Mesenchymal stem cell (in vitro differentiated cells and primary cell): ENCODE measurements at regions not wholly inside any gene's neighbourhood (a gene's known extent, or its start where the extent isn't known, plus 50 kb on each side); places are given as distances from the start of the nearest gene placed in this dataset.
A peak's percentile ranks its signal among the peaks of the same experiment; 100 is the strongest.

Experiments
- DNase-seq: peaks from one replicate; pipeline ENCODE4 v3.0.0-alpha.2; 2013
- H2AFZ ChIP-seq: one replicate; pipeline ENCODE4 v1.6.1; 2013; ENCODE audit warnings: low read depth, mild to moderate bottlenecking, control low read depth, inconsistent platforms, low read length, moderate library complexity
- H2AK5ac ChIP-seq: 2 replicates; pipeline ENCODE4 v1.6.1; 2013; ENCODE audit warnings: low read length, moderate library complexity, mild to moderate bottlenecking, inconsistent platforms; ENCODE audit not compliant: severe bottlenecking
- H2BK120ac ChIP-seq: one replicate; pipeline ENCODE4 v1.6.1; 2013; ENCODE audit warnings: low read depth, mild to moderate bottlenecking, inconsistent platforms, low read length, moderate library complexity
- H2BK12ac ChIP-seq, 2 experiments: one replicate each; pipeline ENCODE4 v1.6.1; 2013; ENCODE audit warnings: inconsistent platforms in 2 of 2, low read length in 2 of 2, mild to moderate bottlenecking in 2 of 2, moderate library complexity in 2 of 2, control low read depth in 1 of 2
- H2BK15ac ChIP-seq: one replicate; pipeline ENCODE4 v1.6.1; 2013; ENCODE audit warnings: mild to moderate bottlenecking, low read depth, inconsistent platforms; ENCODE audit not compliant: poor library complexity, severe bottlenecking
- H2BK5ac ChIP-seq: 2 replicates; pipeline ENCODE4 v1.6.1; 2013; ENCODE audit warnings: low read depth, mild to moderate bottlenecking, low read length, control low read depth, inconsistent platforms; ENCODE audit not compliant: poor library complexity, severe bottlenecking
- H3K14ac ChIP-seq, 2 experiments: one replicate each; pipeline ENCODE4 v1.6.1; 2013; ENCODE audit warnings: inconsistent platforms in 2 of 2, low read length in 2 of 2, control low read depth in 1 of 2, mild to moderate bottlenecking in 1 of 2, moderate library complexity in 1 of 2
- H3K18ac ChIP-seq, 2 experiments: one replicate each; pipeline ENCODE4 v1.6.1; 2013; ENCODE audit warnings: inconsistent platforms in 2 of 2, low read length in 2 of 2, control low read depth in 1 of 2, low read depth in 1 of 2, mild to moderate bottlenecking in 1 of 2
- H3K23ac ChIP-seq, 2 experiments: one replicate each; pipeline ENCODE4 v1.6.1; 2013; ENCODE audit warnings: inconsistent platforms in 2 of 2, low read length in 2 of 2, mild to moderate bottlenecking in 2 of 2, moderate library complexity in 2 of 2, control low read depth in 1 of 2
- H3K27ac ChIP-seq: 2 replicates; pipeline ENCODE4 v1.5.1; 2013; ENCODE audit warnings: mild to moderate bottlenecking, moderate library complexity, low read length, control low read depth, inconsistent platforms; ENCODE audit not compliant: poor library complexity, severe bottlenecking
- H3K27me3 ChIP-seq, 2 experiments: 2 replicates each; pipeline versions ENCODE4 v1.6.1 to v1.7.0; 2013; ENCODE audit warnings: low read length in 2 of 2, mild to moderate bottlenecking in 2 of 2, moderate library complexity in 2 of 2, control low read depth in 1 of 2, inconsistent platforms in 1 of 2; ENCODE audit not compliant: control insufficient read depth in 1 of 2, insufficient read depth in 1 of 2
- H3K36me3 ChIP-seq, 2 experiments: 2 replicates each; pipeline versions ENCODE4 v1.6.1 to v1.7.0; 2013; ENCODE audit warnings: low read length in 2 of 2, control low read depth in 1 of 2, inconsistent platforms in 1 of 2, low read depth in 1 of 2, mild to moderate bottlenecking in 1 of 2; ENCODE audit not compliant: insufficient read depth in 2 of 2, control insufficient read depth in 1 of 2
- H3K4ac ChIP-seq, 2 experiments: one replicate each; pipeline ENCODE4 v1.6.1; 2013; ENCODE audit warnings: inconsistent platforms in 2 of 2, low read length in 2 of 2, mild to moderate bottlenecking in 2 of 2, moderate library complexity in 2 of 2, control low read depth in 1 of 2, low read depth in 1 of 2
- H3K4me1 ChIP-seq: 2 replicates; pipeline ENCODE4 v1.6.1; 2013; ENCODE audit warnings: low read depth, low read length, control low read depth; ENCODE audit not compliant: control insufficient read depth, insufficient read depth
- H3K4me2 ChIP-seq: 2 replicates; pipeline ENCODE4 v1.6.1; 2013; ENCODE audit warnings: low read length, mild to moderate bottlenecking, inconsistent platforms; ENCODE audit not compliant: poor library complexity, severe bottlenecking
- H3K4me3 ChIP-seq, 2 experiments: 2 replicates each; pipeline versions ENCODE4 v1.5.1 to v1.7.0; 2013; ENCODE audit warnings: low read length in 2 of 2, mild to moderate bottlenecking in 2 of 2, control low read depth in 1 of 2, low read depth in 1 of 2; ENCODE audit not compliant: insufficient read depth in 1 of 2
- H3K79me1 ChIP-seq: replicated peaks from 2 replicates; pipeline ENCODE4 v1.6.1; 2013; ENCODE audit warnings: mild to moderate bottlenecking, control low read depth, low read length, inconsistent platforms; ENCODE audit not compliant: poor library complexity, severe bottlenecking
- H3K9ac ChIP-seq: 2 replicates; pipeline ENCODE4 v1.7.0; 2013; ENCODE audit warnings: mild to moderate bottlenecking, low read length, moderate library complexity
- H3K9me3 ChIP-seq: 2 replicates; pipeline ENCODE4 v1.7.0; 2013; ENCODE audit warnings: mild to moderate bottlenecking, low read length; ENCODE audit not compliant: control insufficient read depth
- H4K8ac ChIP-seq: one replicate; pipeline ENCODE4 v1.6.1; 2013; ENCODE audit warnings: inconsistent platforms, mild to moderate bottlenecking, low read length, moderate library complexity
- H4K91ac ChIP-seq: one replicate; pipeline ENCODE4 v1.6.1; 2013; ENCODE audit warnings: mild to moderate bottlenecking, low read length, inconsistent platforms
- WGBS: methylation state at CpG from one replicate; pipeline ENCODE4 v1.1.7; 2013; ENCODE audit warnings: mixed read lengths; 5-methylcytosine and 5-hydroxymethylcytosine counted together

GRCh38 chr1:31507221-31507620 lies 69.1 kb upstream of the TINAGL1 start:
- H3K4me1 ChIP-seq: peaks cover 6% of the 10 kb centered on the region
- 82% methylated on average over 7 of the region's 9 CpGs for WGBS
- H3K4me3 ChIP-seq: no peak overlapping the region
- no peak overlapping the region for H2BK12ac ChIP-seq
- H3K14ac ChIP-seq: peak overlapping the region in 1 of 2 experiments; percentile 26
- H3K4ac ChIP-seq: no peak overlapping the region
- no peak for DNase-seq
- H2BK120ac ChIP-seq: no peak overlapping the region
- H3K36me3 ChIP-seq: no peaks in the 10 kb centered on the region
- H3K23ac ChIP-seq: no peak overlapping the region
- H2AFZ ChIP-seq: no peak overlapping the region
- H3K27me3 ChIP-seq: peaks cover 42 to 94% of the 10 kb centered on the region in 2 experiments
- H2BK5ac ChIP-seq: no peak overlapping the region
- H4K91ac ChIP-seq: no peak overlapping the region
- no peak overlapping the region for H2AK5ac ChIP-seq
- no peak overlapping the region for H3K9ac ChIP-seq
- H4K8ac ChIP-seq: no peak overlapping the region
- no peaks in the 10 kb centered on the region for H3K79me1 ChIP-seq
- H2BK15ac ChIP-seq: no peak overlapping the region
- H3K4me2 ChIP-seq: no peak overlapping the region
- no peak overlapping the region for H3K18ac ChIP-seq
- no peaks in the 10 kb centered on the region for H3K9me3 ChIP-seq
- no peak overlapping the region for H3K27ac ChIP-seq

- no peak overlapping the region for H2AFZ ChIP-seq
- H2BK15ac ChIP-seq: no peak overlapping the region
- H2BK120ac ChIP-seq: no peak overlapping the region
- 79% methylated on average over 18 of the region's 20 CpGs for WGBS
- no peak overlapping the region for H2AK5ac ChIP-seq
- no peak overlapping the region for H4K91ac ChIP-seq
- H3K4me3 ChIP-seq: no peak overlapping the region
- H3K4me1 ChIP-seq: peaks cover 6% of the 10 kb centered on the region
- no peaks in the 10 kb centered on the region for H3K9me3 ChIP-seq
- H2BK5ac ChIP-seq: no peak overlapping the region
- H3K23ac ChIP-seq: no peak overlapping the region
- peaks cover 42 to 94% of the 10 kb centered on the region in 2 experiments for H3K27me3 ChIP-seq
- H4K8ac ChIP-seq: no peak overlapping the region
- no peak overlapping the region for H3K18ac ChIP-seq
- H3K79me1 ChIP-seq: no peaks in the 10 kb centered on the region
- no peak overlapping the region for H2BK12ac ChIP-seq
- no peak overlapping the region for H3K4me2 ChIP-seq
- no peak overlapping the region for H3K14ac ChIP-seq
- no peak overlapping the region for H3K27ac ChIP-seq
- no peaks in the 10 kb centered on the region for H3K36me3 ChIP-seq
- no peak for DNase-seq
- H3K9ac ChIP-seq: no peak overlapping the region
- H3K4ac ChIP-seq: no peak overlapping the region
Measured at GRCh38 chr1:31507676-31508530, 68.4 kb upstream of the TINAGL1 start.

GRCh38 chr1:31509124-31510072 lies 66.9 kb upstream of the TINAGL1 start:
- Histone ChIP-seq H3K18ac (no peak overlapping the region), H2BK5ac (no peak overlapping the region), H2BK120ac (no peak overlapping the region), H2BK12ac (no peak overlapping the region), H3K4me1 (peaks cover 4% of the 10 kb centered on the region), H3K27ac (no peak overlapping the region), H3K9me3 (peaks cover 10% of the 10 kb centered on the region), H2AK5ac (no peak overlapping the region), H3K4me2 (no peak overlapping the region), H4K91ac (no peak overlapping the region), H3K79me1 (no peaks in the 10 kb centered on the region), H3K4ac (no peak overlapping the region), H3K27me3 (peaks cover 30 to 92% of the 10 kb centered on the region in 2 experiments), H3K9ac (no peak overlapping the region), H2AFZ (no peak overlapping the region), H3K36me3 (no peaks in the 10 kb centered on the region), H3K4me3 (no peak overlapping the region), H2BK15ac (no peak overlapping the region), H4K8ac (no peak overlapping the region), H3K14ac (no peak overlapping the region), H3K23ac (no peak overlapping the region)
- 95% methylated on average over 7 of the region's 7 CpGs for WGBS
- DNase-seq: no peak

- WGBS: 67% methylated on average over 3 of the region's 6 CpGs
- no peaks in the 10 kb centered on the region for H3K36me3 ChIP-seq
Measured at GRCh38 chr1:31510304-31510703, 66.0 kb upstream of the TINAGL1 start.

More at GRCh38 chr1:31510304-31510703, 66.0 kb upstream of the TINAGL1 start:
- H3K23ac ChIP-seq: no peak overlapping the region
- no peak overlapping the region for H3K14ac ChIP-seq
- no peak overlapping the region for H3K18ac ChIP-seq
- DNase-seq: no peak
- no peak overlapping the region for H2AFZ ChIP-seq
- no peak overlapping the region for H2BK15ac ChIP-seq
- H3K4ac ChIP-seq: no peak overlapping the region
- no peak overlapping the region for H4K8ac ChIP-seq
- H2BK12ac ChIP-seq: no peak overlapping the region
- H3K27ac ChIP-seq: no peak overlapping the region
- peaks cover 4% of the 10 kb centered on the region for H3K4me1 ChIP-seq
- no peak overlapping the region for H3K9ac ChIP-seq
- peaks cover 30 to 92% of the 10 kb centered on the region in 2 experiments for H3K27me3 ChIP-seq
- H3K4me2 ChIP-seq: no peak overlapping the region
- H2BK120ac ChIP-seq: no peak overlapping the region
- H3K4me3 ChIP-seq: no peak overlapping the region
- no peak overlapping the region for H2AK5ac ChIP-seq
- no peak overlapping the region for H4K91ac ChIP-seq
- no peak overlapping the region for H2BK5ac ChIP-seq
- no peaks in the 10 kb centered on the region for H3K79me1 ChIP-seq
- H3K9me3 ChIP-seq: peaks cover 12% of the 10 kb centered on the region
